ENCODE measurements at regions not wholly inside any gene's neighbourhood (a gene's known extent, or its start where the extent isn't known, plus 50 kb on each side); places are given as distances from the start of the nearest gene placed in this dataset.

DNA sequence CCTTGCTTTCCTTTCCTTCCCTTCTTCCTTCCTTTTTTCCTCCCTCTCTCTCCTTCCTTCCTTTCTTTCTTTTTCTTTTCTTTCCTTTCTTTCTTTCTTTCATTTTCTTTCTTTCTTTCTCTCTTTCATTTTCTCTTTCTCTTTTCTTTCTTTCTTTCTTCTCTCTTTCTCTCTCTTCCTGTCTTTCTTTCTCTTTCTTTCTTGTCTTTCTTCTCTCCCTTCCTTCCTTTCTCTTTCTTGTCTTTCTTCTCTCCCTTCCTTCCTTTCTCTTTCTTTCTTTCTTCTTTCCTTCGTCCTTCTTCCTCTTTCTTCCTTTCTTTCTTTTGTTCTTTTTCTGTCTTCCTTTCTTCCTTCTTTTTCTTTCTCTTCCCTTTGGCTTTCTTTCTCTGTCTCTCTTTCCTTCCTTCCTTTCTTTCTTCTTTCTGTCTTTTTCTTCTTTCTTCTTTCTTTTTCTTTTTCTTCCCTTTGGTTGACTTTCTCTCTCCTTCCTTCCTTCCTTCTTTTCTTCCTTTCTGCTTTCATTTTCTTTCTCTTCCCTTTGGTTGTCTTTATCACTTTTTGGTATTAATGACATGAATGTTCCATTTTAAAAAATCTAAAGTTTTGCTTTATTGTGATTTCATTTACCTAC lies 496.4 kb upstream of the CBLB start:
- DNase-seq, result no peak

- DNase-seq, result no peak
Observed at GRCh38 chr3:106366352-106366751, 497.5 kb upstream of the CBLB start.

DNA sequence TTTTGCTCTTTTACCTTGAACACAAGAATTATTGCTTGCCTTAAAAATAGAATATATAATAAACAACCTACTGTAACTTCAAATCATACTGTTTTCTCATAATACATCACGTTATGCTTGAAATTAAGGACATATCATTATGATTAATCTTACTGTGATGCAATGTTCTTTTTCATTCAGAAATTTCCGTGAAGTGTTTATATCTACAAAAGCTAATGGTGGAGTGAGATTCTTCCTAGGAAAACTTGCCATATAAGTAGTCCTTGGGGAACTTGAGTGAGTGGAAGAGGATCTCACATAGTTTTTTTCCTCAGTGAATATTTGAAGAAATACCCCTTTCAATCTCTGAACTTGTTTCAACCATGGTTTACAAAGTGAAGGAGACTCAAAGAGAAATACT lies 498.7 kb upstream of the CBLB start:
- no peak for DNase-seq

DNA sequence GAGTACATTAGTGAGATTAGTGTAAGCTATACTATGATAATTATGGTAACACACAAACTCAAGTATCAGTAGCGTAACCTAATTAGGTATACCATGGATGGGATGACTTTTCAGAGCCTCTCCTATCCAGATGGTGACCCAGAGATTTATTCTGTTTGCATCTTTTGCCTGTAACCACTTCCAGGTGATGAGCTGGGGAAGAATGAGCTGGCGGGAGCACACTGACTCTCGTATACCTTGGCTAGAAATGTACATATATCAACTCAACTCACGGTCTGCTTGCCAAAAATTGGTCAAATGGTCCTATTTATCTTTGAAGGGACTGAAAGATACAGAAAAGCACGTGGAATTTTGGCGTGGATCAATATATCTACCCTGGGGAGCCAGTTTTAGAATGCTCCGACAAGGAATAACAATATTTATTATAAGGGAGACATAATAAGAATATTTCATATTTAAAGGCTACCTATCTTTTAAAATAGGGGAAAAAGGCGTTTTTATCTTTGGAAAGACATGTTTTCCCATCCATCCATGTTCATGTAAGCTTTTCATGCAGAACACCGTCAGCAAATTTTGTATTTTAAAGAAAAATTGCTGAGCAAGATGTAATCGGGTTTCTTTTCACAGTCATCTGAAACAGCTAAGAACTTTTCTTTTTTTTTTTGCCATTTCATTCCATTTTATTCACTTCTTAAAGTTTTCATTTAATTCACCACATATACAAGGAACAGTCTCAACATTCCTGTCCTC lies 502.6 kb upstream of the CBLB start:
- DNase-seq, result no peak

DNA sequence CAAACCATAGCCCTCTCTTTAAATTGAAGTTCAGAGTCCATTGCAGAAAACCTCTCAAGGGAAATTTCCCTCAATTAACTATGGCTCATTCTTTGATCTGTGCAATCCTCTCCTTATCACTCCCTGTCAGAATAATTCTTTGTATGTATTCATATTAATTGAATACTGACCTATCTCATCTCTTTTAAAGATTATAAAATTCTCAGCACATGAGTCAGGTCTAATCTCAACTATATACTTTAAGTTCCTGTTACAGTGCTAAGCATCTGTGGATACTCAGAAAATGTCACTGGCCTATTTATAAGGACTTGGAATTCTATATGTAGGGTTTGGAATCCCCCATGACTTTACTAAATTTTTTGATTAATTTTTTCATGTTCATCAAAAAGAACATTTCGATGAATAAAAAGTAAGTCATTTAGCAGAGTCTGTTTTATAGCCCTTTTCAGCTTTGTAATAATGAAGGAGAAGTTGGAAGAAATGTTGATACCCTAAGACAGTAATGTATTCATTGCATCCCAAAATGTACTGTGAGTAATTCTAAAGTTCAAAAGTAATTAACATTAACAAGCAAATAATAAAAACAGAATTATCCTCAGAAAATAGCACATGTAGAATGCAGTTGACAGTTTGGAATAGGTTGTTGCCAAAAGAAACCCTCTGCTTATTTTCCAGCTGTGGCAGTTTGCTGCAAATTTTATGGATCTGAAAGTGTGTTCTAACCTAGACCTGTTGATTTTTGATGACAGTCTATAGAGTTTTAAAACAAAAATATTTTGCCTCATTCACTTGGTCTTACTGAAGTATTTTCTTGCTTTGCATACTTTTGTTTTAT lies 503.4 kb upstream of the CBLB start:
- no peak for DNase-seq

GRCh38 chr3:106372806-106373190 lies 504.0 kb upstream of the CBLB start:
- no peak for DNase-seq

GRCh38 chr3:106376016-106376570 lies 507.3 kb upstream of the CBLB start:
- DNase-seq, result no peak

DNA sequence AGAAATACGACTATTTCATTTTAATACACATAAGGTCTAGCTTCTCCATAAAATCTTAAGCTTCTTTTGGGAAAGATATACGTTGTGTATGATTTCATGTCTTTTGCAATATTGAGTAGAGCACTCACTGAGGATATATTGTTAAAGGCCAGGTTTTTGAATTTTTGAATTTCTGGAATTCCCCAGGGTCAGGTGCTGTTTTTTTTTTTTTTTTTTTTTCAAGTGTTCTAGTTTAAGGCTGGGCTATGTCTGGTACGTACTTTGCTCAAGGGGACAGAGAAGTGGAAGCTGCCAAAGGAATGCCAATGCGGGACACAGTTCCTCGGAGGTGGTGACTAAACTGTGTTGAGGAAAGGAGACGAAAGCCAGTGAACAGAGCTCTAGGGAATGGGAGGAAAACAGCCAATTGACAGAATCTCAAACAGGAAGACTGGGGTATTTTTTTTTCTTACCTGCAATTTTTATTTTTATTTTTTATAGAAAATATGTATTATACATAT lies 510.5 kb upstream of the CBLB start:
- no peak for DNase-seq

DNA sequence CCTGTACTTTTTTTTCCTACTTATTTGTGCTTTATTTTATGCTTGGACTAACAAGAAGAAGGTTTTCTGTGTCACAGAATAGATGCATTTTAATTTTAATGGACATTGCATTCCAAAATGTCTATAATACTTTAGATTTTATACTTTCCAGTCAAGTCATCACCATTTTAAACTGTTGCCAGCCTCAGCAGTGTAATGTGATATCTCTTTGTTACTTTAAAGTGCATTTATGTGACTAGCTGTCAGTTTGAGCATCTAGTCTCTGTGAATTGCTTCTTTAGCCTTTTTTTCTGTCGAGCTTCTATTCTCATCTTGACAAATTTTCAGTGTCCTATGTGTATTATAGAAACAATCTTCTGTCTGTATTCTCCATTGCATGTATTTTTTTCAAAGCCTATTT lies 511.4 kb upstream of the CBLB start:
- no peak for DNase-seq

- no peak for DNase-seq
Observed at GRCh38 chr3:106381286-106381938, 512.6 kb upstream of the CBLB start.

DNA sequence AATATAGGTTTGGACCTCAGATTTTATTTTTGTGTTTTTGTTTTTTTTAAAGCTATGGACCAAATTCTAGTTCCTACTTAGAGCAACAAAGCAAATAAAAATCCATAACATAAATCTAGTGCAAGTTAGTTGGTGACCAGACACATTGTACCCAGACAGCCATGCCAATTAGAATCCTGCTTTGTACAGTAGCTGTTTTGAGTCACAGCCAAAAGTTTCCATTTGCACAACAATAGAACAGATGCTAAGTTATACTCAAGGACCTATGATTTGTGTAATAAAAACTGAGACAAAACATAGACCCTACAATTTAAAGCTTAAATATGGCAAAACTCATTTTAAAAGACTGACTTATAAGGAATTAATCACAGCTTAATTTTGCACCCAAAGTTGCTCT lies 513.1 kb upstream of the CBLB start:
- no peak for DNase-seq

GRCh38 chr3:106386050-106386449 lies 517.2 kb upstream of the CBLB start:
- no peak for DNase-seq

DNA sequence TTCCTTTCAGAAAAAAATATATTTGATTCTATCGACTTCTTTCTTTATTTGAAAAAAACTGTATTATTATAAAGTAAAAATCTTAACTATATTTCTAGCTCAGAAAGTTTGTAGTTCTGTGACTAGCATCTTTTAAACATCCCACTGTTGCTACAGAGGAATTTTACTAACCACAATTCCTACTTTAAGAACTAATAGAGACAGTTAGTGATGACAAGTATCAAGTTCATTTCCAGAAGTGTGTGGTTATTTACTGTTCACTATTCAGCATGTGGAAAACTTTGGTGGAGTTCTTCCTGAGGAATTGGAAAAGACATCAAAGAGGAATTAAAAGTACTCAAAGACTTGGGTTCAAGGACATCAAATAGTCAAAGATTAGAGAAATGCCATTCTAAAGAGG lies 524.1 kb upstream of the CBLB start:
- no peak for DNase-seq

DNA sequence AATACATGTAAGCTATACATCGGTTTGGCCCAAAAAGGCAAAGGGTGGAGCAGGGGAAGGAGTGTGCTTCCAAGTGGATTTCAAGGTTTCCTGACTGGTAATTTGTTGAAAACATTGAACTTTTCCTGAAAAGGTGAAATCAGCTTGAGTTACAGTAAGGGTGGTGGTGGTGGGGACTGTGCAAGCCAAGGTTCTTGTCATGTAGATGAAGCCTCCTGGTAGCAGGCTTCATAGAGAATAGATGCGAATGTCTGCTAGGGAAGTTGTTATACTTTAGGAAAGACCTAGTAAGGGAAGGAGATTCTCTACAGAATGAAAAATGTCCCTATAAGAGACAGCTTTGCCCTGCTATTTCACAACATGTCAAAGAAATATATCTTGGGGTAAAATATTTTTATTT lies 528.2 kb upstream of the CBLB start:
- no peak for DNase-seq

GRCh38 chr3:106398891-106399600 lies 530.2 kb upstream of the CBLB start:
- no peak for DNase-seq

DNA sequence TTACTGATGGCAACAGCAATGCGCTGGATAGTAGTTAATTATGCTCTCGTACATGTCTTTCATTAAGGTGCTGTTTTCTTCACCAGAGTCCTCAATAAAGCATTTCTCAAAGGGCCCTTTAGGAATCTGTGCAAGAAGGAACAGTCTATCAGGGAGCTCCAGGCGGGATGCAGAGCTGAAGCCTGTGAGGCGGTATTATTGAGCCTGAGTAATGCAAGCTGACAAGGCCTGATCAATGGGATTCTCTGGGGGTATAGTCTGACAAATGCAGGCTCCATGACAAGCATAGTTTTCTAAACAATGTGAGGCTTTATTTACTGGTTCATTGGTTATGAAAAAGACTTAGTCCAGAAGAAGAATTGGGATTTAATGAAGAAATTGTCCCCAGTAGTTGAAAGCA lies 530.9 kb upstream of the CBLB start:
- no peak for DNase-seq

DNA sequence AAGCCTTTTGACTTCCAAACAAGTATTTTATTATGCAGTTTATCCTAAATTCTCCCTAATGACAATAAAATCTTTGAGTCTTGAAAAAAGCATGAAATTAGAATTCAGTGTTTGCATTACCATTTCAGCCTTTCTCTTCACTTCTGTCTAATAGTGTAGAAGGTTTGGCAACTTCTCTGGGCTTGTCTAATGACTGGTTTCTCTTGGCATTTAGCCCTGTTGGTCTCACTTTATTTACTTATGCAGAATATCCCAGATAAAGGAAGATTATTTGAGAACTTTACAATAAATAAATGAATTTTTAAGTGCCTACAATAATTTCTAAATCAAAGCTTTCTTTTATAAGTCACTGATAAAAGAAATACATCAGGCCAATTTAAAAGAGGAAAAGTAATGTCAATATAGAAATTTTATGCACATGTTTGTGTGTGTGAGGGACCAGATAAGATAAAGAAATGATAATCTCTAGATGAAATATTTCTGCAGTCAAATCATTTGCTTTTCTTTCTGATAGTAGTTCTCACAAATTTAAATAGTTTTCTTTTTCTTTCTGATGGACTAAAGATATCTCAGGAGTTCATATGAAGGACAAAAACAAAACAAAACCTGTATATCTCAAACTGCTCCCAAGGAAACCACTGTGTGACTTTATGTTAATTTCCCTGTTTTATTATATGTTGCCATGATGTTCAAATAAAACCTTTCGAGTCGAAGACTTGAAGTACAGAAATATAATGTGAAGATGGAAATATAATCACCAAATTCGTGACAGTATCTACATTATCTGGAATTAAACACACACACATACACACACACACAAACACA lies 533.1 kb upstream of the CBLB start:
- no peak for DNase-seq

DNA sequence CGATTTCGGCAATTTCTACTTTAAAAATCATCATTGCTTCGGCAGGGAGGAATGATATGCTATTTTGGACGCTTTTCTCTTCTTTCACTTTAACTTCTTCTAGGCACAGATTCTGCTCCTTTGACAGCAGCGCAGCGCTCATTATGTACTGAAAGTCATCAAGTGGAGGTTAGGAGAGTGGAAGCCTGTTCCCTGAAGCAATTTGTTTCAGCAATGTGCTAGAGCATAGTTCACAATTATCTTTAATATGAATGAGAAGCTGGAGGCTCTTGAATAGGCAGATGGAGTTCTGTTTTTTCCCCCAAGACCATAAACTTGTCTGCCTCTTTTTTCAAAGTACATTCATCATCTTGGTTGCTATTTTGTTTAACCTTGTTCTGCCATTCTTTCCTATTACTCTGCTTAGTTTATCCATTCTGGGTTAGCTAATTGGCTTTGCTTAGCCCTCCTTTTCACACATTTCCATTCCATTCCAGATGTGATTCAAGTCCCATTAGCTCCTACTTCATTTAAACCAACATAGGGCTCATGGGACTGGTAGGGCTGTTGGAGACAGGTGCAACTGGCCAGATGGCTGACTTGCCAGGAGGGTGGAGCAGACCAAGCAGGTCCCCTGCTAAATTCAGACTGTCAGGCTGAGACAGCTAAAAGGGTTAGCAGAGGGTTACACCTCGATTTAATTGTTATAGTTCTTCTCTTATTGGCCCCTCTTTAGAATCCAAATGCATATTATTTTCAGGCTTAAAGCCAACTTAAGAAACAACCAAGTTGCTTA lies 534.7 kb upstream of the CBLB start:
- no peak for DNase-seq

- no peak for DNase-seq
Observed at GRCh38 chr3:106413683-106414082, 544.9 kb upstream of the CBLB start.

GRCh38 chr3:106420628-106421027 lies 551.8 kb upstream of the CBLB start:
- DNase-seq, result no peak

DNA sequence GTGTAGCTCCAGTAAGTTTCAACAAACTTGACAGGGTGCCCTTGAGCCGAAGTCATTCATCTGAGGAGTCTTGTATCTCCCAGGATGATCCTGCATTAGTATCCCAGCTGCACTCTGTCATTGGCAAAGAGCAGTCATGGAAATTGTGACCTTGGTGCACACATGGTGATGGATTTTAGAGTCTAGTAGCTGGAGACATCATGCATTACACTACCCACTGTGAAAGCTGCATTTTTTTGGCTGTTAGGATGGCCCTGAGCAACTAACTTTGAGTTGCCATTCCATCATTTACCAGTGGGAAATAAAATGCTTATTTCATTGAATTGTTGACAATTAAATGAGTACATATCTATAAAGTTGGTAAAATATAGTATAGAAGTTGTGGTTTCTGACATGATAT lies 552.6 kb upstream of the CBLB start:
- DNase-seq, result no peak

Measured in NCI-H146 (cell line).